KBM-7 (cell line): ENCODE measurements at regions not wholly inside any gene's neighbourhood (a gene's known extent, or its start where the extent isn't known, plus 50 kb on each side); places are given as distances from the start of the nearest gene placed in this dataset.

Source experiments
- DNase-seq: peaks from one replicate; pipeline ENCODE4 v3.0.0-alpha.2; 2015
- in situ Hi-C: fragments of 300-500 bp; cut with MboI; formaldehyde crosslinking; loops from 2 replicates; pipeline ENCODE4 v1.14.3; 2020; ENCODE audit warnings: low sequenced_read_pairs, low pct_unique_long_range_greater_than_20kb, mixed read lengths

DNA sequence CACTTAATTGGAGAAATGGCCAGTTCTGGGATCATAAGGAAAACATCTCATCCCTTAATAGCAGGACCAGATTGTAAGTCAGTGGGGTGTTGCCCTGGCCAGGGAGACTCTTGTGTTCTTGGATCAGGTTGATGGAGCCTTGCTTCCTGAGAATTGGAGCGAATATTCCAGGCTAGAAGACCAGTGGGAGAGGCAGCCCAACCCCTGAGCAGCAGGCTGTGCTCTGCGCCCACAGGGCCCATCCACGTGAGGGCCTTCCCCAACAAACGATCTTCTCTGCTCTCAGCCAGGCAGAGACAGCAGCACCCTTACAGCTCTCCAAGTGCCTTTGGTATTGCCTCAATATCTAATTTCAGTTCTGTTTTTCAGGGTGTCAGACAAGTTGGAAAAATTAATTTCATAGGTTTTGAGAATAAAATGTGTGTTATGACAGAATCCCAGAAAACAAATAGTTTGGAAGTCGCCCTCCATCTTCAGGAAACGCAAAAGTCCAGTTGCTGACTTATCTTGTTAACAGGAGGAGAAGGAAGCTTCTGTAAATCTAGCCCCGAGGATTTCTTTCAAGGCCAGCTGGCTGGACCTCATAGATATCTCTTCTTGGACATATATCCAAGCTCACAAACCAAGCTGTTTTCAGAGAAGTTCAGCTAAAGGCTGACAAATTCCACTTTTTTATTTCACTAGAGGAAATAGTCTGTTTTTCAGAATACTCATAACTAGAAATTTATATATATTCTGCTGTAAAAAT lies 105.5 kb downstream of the COPS8 start:
- DNase-seq = no peak
- in situ Hi-C loops = no loop called here

DNA sequence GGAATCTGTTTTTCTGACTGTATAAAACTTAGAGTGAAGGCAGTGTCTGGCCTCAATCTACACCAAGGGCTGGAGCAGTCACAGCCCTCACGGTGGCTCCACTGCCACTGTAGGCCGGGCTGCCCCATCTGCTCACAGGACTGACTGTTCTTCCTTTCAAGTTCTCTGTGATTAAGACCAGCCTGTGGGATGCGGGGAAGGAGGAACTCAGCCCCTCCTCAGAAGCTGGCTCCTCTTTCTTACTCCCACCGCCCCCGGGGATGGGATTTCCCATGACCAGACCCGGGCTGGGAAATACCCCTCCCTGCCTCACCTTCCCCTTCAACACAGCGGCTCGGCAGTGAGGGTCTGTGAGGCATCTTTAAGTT lies 106.0 kb downstream of the COPS8 start:
- no peak for DNase-seq
- in situ Hi-C loops = no loop called here

DNA sequence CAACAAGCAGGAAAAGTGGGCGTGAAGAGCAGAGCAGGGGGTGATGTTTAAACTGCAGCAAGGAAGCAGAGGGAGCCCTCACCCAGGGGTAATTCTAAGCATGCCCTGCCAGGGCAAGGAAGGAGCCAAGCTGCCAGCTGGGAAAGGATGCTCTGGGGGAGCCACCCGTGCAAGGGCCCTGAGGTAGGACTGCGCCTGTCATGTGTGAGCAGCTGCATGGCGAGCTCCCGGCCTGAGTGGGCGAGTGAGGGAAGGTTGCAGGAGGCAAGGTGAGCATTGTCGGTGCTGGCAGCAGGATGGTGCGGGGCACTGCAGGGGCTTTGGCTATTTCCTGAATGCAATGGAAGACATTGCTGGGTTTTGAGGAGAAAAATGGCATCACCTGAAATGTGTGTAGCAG lies 107.2 kb downstream of the COPS8 start:
- no peak for DNase-seq
- in situ Hi-C loops = no loop called here

DNA sequence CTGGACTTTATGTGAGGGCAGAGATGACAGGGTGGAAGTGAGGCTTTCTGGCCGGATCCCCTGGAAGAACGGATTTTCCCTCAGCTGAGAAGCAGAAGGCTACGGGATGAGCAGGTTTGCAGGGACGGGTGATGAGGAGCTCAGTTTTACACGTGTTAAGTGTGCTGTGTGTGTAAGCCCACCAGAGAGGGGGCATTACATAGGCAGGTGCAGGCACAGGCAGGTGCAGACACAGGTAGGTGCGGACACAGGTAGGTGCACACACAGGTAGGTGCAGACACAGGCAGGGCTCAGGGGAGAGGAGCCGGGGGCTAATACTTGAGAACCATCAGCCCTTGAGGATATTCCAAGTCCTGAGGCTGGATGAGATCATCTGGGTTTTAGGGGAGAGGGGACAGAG lies 107.7 kb downstream of the COPS8 start:
- DNase-seq = no peak
- in situ Hi-C loops = no loop called here

DNA sequence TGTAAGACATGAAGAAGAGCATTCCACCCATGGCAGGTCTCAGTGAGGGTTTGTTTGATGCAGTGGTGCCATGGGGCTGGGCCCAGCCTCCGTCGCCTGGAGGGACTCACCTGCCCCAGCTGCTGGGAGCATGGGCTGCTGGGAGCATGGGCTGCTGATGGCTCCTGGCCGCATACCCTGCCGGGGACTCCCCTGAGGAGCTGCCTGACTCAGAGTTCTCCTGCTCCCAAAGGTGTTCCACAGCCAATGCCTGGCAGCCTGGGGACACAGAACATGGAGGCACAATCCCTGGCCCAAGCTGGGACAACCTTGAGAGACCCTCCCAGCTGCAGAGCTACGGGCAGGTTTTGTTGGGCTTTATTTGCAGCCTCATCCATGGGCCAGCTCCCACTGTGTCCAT lies 108.4 kb downstream of the COPS8 start:
- DNase-seq = no peak
- in situ Hi-C loops = no loop called here

DNA sequence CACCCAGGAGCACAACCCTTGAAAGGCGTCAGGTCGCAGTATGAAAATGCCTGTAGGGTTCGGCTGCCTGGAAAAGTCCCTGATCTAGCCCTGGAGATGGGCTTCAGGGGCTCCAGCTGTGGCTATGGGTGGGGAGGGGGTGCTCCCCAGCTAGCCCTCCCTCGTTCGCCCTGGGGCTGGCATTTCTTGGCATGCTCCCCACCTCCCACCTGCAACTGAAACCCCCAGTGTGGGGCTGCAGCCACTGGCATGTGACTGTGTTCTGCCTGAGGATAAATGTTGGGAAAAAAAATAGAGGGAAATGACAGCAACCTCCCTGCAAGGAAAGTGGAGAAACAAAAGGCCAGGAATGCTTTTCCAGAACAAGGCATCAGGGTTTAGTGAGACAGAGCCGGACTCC lies 109.2 kb downstream of the COPS8 start:
- in situ Hi-C loops = no loop called here
- no peak for DNase-seq

DNA sequence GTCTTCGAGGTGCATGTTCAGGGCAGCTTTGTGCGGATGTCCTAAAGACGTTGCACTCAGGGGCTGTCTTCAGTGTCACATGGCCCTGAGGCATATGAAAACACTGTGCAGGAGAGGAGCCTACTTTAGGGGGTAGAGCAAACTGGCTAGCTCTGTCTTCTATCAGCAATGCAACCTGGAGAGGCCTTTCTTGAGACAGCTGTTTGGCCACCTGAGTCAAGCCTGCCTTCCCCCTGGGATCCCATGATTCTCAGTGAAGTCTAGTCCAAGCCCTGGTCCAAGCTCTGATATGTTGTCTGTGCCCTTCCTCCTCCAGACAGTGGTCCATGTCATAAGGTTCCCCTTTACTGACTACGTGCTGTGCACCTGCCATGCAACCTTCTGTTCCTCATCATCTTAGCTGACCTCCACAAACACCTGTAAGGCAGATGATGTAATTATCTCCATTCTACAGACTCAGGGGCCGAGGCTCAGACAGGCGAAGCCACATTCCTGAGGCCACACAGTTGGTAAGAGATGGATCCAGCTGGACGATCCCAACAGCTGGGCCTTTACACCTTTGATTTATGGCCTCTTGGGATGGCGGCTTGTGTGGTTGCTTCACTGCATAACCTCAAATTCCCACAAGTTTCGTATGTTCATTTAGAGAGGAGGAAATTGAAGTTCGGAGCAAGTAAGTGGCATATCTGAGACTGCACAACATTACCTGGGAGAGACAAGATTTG lies 109.9 kb downstream of the COPS8 start:
- DNase-seq = no peak
- in situ Hi-C loops = no loop called here

DNA sequence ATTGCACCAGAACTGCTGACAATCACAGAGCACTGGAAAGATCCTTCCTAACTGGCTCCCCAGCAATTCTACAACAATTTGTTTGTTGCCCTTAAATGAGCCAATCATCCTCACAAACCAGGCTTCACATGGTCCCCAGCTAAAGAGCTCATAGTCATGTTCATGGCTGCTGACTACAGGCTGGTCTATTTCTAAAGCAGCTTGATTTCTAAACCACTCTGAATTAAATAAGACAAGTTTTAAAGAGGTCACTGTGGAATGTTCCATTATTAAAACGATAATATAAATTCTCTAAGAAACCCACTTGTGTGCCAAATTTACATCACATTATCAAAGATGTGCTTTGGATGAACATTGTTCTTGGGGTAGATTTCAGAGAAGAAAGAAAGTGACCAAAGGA lies 110.7 kb downstream of the COPS8 start:
- in situ Hi-C loops = no loop called here
- DNase-seq = no peak

DNA sequence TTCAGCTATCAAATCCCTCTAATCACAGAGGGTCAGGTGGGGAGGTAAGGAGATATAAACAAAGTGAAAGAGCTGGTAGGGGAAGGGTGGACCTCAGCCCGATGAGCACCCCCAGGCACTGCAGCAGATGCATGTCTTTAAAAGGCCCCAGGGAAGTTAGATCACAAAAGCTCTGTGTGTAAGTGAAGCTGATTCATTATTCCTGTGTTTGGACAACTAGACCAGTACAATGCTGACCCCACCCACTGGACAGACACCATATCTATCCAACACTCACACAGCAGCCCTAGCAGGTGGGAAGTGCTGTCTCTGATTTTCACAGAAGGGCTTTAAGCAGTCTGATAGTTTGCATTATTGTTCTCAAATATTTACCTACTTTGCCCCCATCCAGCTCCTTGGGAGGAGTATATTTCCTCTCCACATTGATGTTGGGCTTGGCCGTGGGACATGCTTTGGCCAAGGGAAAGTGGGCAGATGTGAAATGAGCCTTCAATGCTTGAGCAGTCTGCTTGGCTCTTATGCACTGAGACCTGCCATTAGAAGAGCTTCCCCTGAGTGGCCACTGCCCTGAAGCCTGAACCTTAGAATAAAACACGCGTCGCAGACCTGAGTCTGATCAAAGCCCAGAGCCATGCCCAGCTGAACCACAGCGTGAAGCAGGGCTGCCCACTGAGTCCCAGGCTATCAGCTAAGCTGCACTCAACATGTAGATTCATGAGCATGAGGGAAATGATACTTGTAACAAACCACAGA lies 111.4 kb downstream of the COPS8 start:
- DNase-seq = no peak
- in situ Hi-C loops = no loop called here

DNA sequence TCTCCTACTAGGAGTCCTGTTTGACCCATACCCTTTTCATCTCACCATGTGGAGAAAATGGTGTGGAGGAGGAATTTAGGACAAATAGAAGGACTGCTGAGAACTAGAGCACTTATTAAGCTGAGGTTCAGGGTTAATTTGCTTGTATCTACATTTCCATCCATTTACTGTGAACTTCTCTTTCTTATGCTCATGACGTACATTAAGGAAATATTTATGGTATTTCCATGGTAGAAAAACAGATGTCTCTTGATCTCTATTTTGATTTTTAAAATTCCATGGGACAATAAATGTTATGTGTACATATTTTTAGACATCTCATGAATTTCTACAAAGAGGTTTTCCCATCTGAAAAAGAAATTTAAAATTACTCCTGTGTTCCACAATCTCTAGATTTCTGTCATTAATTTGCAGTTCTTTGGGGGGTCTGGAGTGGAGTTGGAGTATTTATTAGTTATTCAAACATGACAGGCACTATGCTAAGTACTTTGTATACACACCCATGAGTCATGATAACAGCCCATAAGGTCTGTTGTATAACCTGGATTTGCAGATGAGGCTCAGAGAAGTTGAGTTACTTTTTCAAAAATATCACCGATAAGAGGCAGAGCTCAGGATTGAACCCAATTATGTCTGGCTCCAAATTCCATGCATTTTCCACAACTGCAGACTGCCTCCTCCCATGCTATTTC lies 112.6 kb downstream of the COPS8 start:
- DNase-seq = no peak
- in situ Hi-C loops = no loop called here

DNA sequence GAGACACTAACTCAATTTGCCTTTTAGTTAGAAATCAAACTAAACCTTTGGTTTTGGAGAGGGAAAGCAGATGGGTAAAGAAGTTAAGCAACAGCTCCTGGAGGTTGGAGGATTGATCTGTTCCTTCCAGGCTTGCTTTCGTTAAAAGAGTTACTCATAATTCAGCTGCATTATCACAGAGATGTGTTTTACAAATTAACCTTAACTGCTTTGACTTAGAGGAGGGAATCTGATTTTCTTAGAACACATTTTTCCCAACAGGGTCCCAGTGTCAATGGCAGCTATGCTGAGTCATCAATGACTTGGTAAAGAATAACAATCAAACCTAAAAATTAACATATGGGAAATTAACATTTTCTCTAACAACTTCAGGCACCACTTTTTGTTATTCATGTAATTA lies 113.4 kb downstream of the COPS8 start:
- in situ Hi-C loops = no loop called here
- no peak for DNase-seq

DNA sequence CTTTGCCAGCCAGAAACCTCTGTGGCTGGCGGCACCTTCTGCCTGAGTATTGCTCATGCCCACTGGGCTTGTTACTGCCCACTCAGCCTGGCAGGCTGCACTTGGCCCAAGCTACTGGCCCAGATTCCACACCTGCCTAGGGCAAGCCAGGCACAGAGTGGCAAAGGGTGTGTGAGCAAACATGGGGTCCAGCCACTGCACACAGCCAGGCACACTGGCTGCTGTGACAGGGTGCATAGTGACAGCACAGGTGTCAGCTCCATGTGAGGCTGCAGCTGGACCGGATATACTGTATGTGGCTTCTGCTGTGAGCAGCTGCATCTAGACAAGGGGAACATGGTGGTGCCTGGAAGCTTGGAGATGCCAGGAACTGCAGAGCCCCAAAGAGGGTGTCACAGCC lies 113.9 kb downstream of the COPS8 start:
- in situ Hi-C loops = no loop called here
- DNase-seq = no peak

DNA sequence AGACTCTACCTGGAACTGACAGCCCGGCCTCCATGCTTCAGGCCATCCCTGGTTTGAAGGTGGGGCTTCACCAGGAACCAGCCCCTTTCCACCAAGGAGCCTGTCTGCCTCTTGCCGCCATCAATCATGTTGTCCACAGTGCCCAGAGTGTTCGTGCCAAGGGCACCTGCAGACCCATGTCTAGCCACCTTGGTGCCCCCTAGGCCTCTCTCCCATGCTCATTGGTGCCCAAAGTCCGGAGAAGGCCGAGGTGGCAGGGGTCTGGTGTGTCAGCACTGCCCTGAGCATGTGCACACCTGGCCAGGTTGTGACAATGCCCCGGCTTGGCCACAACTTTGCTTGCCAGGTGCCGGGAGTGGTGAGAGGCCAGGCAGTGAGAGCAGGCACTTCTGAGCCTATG lies 114.8 kb downstream of the COPS8 start:
- in situ Hi-C loops = no loop called here
- DNase-seq = no peak

DNA sequence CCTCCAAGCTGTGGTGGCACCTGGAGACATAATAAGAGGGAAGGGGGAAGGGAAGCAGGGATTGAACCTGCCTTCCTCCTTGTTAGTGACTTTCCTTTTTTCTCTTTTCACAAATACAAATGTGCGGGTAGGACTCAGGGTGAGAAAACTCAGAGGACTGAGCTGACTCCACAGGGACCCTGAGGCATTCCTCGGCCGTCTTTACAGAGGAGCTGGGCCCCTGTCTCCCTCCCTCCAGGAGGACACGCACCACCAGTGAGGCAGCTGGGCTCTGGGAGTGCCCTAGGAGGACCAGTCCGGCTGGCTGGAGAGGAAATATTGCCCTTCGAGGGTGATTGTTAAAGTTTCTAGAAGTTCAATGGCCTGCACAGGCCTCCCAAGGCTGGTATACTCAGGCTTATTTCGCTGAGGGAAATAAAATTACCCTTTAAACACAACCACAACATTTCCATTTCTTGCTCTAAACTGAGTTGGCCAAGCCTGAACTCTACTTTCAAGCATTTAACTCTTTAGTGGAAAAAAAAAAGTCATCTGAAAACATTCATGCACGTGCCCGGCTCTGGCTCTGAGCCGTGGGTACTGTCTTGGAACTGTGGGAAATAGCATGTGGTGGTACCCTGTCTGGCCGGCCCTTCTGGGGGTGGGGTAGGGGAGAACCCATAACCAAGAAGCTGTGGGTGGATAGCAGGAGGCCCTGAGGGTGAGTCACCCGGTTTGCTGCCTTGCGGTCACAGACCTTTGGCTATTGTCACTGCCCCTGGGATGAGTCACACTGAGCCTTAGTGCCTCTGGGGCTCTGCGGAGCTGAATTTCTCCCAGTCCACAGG lies 116.0 kb downstream of the COPS8 start:
- DNase-seq = no peak
- in situ Hi-C loops = no loop called here

DNA sequence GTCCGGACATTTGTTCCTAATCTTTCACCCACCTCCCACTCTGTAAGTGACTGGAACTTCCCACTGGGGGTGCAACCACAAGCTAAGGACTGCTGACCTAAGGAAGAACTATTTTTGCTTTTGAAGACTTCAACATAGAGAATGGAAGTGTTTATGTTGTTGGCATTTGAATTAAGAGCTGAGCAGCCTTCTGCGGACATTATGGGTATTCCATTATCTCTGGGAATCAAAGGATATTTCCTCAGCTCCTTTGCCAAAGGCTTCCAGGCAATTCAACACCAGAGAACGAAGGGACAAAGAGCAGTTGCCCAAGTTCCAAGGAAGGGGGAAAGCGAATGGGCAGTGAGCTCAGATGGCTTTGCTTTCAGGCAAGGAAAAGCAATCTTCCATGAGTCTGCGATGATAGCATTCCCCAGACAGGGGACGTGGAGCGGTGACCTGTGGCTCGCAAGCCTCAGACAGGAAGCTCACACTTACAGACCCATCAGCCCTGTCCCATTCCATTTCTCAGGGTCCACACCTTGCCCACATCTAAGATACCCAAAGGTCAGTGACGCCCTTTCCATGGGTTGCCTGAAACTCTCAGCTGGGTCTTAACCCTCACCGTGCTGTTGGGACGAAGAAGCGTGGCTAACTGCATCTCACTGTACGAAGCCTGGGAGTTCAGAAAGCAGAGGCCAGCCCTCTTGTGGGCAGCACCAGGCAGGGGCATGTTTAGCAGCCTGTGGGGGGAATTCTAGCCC lies 116.8 kb downstream of the COPS8 start:
- no peak for DNase-seq
- in situ Hi-C loops = no loop called here

DNA sequence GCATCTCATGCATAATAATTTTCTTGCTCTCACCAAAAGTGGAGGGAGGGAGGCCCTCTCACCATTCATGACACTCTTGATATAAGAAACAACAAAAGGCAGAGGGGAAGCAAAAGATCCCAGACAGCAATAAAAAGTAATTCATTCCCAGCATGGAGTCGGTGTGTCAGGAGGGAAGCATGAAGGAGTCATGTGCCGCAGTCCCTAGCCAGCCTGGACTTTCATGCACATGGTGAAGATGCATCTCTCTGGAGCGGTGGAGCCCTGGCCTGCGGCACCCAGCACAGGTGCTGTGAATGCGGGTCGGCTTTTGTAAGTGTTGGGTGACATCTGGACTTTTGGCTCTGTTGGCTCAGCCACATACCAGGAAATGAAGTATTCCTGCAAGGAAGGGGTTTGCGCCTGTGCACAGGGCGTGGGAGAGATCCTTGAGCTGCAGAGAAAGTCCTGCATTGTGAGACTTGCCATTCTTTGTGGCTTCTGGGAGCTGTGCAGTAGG lies 119.4 kb downstream of the COPS8 start:
- in situ Hi-C loops = no loop called here
- no peak for DNase-seq

DNA sequence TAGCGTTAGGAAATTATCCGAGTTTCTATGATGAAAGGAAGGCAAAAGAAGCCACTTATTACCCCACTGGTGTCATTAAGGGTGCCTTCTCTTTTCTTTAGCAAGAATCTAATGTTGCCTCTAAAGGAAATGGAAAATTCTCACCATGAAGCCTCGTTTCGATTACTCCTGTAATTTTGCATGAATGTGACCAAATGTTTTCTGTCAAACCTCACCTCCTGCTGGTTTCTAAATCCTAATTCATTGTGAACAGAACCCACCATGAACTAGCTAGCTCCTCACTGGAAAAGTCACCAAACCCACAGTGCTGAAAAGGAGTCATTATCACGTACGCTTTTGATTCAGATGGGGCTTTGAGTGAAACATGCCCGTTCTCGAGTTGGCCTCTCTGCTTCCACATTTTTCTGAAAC lies 119.9 kb downstream of the COPS8 start:
- in situ Hi-C loops = no loop called here
- no peak for DNase-seq

DNA sequence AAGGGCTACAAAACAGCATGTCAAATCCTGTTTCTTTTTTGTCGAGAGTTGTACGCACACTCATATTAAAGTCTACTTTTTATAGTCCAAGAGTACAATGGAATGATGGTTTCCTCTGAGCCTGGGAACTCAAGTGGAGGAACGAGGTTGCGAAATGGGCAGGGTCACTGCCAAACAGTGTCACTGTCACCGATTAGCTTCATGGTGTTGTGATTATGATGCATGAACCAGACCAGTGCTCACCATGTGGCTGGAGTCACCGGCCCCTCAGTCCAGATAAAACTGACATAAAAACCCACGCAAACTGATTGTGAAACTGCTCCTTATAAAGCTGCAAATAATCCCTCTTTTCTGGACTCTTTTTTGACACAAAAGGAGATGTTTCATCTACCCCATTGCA lies 122.0 kb downstream of the COPS8 start:
- in situ Hi-C loops = no loop called here
- DNase-seq = no peak
